22Rv1 (cell line): ENCODE measurements at regions not wholly inside any gene's neighbourhood (a gene's known extent, or its start where the extent isn't known, plus 50 kb on each side); places are given as distances from the start of the nearest gene placed in this dataset.

Experiments used
- H3K27ac ChIP-seq: fragments of 450-650 bp; 2 replicates; pipeline ENCODE4 v1.5.1; 2017
- ZFX ChIP-seq: fragments of 450-650 bp; IDR thresholded peaks from 2 replicates; pipeline ENCODE4 v1.6.1; 2017; ENCODE audit warnings: antibody characterized with exemption, borderline replicate concordance
- TF ChIP-seq, protein P1 (sequence below): fragments of 450-650 bp; IDR thresholded peaks from 2 replicates; pipeline ENCODE4 v1.5.1; 2017; ENCODE audit warnings: mild to moderate bottlenecking

DNA sequence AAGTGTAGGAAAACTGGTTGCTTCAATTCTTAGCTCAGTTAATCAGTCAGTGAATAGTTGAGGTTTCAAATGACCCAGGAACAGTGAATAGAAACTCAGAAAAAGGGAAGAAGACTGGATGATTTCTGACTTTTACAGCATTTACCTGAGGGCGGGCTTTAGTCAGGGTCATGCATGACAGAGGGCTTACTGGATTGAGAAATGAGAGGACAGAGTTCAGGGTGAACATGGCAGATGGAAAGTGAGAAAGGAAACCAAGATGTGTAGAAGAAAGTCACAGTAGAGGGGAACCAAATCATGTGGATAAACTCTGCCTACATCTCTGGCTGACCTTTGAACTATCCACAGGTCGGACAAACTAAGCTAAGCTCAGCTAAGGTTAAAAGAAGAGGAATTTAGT is 596.0 kb downstream of the SEMA5A start:
- no peak overlapping the region for H3K27ac ChIP-seq
- no peak for TF ChIP-seq ZFX
- TF ChIP-seq, protein P1, sequence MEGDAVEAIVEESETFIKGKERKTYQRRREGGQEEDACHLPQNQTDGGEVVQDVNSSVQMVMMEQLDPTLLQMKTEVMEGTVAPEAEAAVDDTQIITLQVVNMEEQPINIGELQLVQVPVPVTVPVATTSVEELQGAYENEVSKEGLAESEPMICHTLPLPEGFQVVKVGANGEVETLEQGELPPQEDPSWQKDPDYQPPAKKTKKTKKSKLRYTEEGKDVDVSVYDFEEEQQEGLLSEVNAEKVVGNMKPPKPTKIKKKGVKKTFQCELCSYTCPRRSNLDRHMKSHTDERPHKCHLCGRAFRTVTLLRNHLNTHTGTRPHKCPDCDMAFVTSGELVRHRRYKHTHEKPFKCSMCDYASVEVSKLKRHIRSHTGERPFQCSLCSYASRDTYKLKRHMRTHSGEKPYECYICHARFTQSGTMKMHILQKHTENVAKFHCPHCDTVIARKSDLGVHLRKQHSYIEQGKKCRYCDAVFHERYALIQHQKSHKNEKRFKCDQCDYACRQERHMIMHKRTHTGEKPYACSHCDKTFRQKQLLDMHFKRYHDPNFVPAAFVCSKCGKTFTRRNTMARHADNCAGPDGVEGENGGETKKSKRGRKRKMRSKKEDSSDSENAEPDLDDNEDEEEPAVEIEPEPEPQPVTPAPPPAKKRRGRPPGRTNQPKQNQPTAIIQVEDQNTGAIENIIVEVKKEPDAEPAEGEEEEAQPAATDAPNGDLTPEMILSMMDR = no peak

DNA sequence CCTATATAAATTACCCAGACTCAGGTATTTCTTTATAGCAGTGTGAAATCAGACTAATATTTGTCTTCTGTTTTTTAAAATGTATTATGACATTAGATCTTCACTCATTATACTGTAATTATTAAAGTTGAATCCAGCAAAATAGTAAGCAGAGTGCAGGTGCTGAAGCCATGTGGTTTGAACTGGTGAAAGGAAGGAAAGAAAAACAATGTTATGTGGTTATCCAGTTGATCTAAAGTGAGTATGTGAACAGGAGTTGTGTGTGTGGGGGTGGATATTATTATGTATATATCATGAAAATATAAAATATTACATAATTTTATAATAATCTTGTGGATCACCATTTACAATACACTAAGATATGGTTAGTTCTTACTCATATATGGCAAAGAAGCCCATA is 593.7 kb downstream of the SEMA5A start:
- H3K27ac ChIP-seq = no peak overlapping the region
- TF ChIP-seq ZFX = no peak
- TF ChIP-seq, protein P1 = no peak

DNA sequence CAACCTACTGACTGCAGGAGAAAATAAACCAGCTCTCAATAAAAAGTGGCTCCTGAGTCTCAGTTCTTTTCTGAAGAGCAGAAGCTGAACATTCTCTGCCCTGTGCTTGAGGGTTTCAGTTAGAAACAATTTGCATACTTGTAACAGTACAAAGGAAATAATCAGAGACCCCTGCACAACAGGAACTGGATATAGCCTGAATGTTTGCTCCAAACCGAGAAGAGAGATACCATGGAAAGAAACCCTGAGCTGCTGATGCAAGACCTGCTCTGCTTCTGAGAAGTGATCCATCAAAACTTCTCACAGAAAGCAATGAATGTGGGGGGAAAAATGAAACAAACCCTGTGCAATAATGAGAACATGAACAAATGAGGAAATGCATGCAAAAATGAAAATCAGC is 592.9 kb downstream of the SEMA5A start:
- TF ChIP-seq, protein P1 = no peak
- no peak for TF ChIP-seq ZFX
- no peak overlapping the region for H3K27ac ChIP-seq

DNA sequence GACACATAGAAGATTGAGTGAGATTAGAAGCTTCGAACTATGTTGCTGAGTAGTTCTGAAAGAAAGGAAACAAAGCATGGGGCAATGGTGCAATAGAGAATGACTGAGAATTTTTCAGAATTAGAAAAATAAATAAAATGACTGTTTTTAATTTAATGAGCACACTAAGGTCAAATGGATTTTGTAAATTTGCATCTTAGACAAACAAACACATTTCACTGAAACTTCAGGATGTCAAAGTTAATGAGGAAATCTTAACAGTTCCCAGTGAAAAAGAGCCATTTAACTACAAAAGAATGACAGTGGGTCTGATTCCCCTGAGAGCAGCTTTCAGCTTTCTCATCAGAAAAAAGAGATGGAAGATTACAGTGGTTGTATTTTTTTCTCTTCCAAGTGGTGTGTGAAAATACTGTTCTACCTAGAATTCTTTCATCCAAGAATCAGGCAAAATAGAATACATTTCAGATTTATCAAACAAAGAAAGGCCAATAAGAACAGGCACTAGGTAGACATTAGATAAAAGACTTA is 591.9 kb downstream of the SEMA5A start:
- H3K27ac ChIP-seq = no peak overlapping the region
- no peak for TF ChIP-seq ZFX
- TF ChIP-seq, protein P1 = no peak

DNA sequence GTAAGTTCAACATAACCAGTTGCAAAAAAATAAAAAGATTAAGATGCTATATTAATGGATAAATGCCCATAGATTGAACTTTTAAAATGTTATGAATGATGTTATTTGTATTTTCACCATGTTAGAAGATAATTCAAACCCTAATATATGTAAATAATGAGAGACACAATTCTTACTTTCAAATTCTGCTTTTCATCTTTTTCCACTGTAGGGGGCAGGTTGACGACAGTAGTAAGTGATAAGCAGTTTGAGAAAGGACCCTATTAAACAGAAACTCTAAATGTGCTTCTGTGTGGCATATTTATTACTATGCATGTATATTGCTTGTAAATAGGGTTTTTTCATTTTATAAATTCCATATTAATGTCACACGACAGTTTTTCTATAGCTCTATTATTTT is 591.1 kb downstream of the SEMA5A start:
- no peak overlapping the region for H3K27ac ChIP-seq
- TF ChIP-seq, protein P1 = no peak
- TF ChIP-seq ZFX = no peak

DNA sequence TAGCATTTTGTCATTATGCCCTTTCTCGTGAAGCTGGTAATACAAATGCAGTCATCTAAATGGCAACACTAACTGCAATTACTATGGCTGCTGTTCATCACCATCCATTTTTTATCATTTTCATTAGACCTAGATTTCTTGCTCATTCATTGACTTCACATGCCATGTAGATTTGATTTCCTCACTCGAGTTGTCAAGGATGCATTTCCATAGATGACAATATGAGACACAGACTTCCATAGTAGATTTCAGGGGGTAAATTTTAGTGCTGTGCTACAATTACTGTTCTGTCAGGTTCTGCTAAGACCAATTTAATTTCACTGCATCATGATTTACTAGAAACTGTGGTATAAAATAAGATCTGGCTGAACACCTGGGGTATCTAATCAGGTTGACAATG is 589.2 kb downstream of the SEMA5A start:
- no peak for TF ChIP-seq ZFX
- TF ChIP-seq, protein P1 = no peak
- H3K27ac ChIP-seq = no peak overlapping the region

DNA sequence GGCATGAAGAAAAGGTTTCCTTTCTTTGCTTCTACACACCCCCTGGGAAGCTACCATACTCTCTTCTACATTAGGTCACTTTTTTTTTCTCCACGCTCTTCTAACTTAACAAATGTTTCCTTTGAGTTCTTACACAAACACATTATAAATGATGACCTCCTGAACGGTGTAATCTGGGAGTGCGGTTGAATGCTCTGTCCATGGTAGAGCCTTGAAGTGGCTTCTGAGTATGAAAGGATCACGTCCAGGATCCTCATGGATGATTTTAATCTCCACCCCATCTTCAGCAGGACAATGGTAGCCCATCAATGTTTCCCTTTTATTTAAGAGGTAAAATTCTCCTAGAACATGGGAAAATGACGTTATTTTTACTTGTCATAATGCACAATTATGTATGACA is 587.3 kb downstream of the SEMA5A start:
- no peak for TF ChIP-seq ZFX
- TF ChIP-seq, protein P1 = no peak
- H3K27ac ChIP-seq = no peak overlapping the region
